Right kidney (tissue), 1 donor: ENCODE measurements at regions not wholly inside any gene's neighbourhood (a gene's known extent, or its start where the extent isn't known, plus 50 kb on each side); places are given as distances from the start of the nearest gene placed in this dataset.
"Not testable (repeated sequence)": the region's sequence is repeated elsewhere in the genome, so short reads cannot be mapped to it uniquely, and the experiment has no call there.

Source experiments
- DNase-seq: peaks from one replicate; pipeline ENCODE4 v3.0.0-alpha.2; 2016

DNA sequence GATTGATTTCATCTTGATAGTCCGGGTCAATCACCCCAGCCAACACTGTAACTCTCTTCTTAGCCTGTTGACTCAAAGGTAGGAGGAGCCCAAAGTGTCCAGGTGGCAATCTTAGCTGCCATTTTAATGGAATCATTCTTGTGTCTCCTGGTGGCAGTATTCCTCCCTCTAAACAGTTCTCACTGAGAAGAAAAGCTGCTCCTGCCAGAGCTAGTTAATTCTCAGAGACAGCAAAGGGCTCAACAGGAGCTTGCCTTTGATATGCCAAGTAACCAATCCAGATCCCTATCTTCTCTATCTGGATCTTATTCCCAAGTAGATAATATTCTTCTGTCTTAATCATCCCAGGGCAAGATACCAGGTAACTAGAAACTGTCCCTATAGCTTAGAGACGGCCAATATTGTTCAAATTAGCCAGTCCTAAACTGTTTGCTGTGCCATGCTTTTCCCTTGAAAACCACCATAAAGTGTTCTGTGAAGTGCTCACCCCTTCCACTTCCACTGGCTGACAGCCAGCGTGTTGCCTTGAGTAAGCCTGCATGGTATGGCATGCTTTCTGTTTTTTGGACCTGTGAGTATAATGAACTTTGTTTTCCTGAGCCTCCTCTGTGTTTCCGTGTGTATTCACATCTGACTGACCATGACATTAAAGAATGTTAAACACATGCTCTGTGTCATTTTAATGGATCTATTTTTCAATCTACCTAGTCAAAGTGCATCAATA is 463.7 kb upstream of the SLITRK5 start:
- no peak for DNase-seq

GRCh38 chr13:87208636-87209035 is 462.5 kb upstream of the SLITRK5 start:
- DNase-seq = no peak

DNA sequence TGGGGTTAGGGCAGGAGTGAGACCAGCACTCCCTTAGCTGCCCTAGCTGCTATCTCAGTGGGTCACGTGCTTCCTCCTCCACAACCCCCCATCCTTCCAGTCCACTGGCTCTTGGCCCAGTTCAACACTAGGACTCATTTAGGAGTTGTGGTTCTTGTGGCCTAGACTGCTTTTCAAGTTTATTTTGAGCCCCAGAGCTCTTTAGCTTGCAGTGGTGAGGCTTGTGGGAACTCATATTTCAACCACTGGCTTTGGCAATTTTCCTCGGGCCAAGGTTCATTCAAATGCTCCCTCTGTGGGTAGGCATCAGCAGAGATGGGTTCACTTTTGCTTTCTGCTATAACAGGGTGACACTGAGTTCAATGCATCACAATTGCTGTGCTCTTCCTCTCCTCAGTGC is 436.2 kb upstream of the SLITRK5 start:
- DNase-seq = no peak

GRCh38 chr13:87235621-87236020 is 435.6 kb upstream of the SLITRK5 start:
- no peak for DNase-seq

- DNase-seq = no peak
These were observed 426.8 kb upstream of the SLITRK5 start for GRCh38 chr13:87244256-87244890.

GRCh38 chr13:87249847-87250246 is 421.3 kb upstream of the SLITRK5 start:
- DNase-seq = not testable (repeated sequence)

DNA sequence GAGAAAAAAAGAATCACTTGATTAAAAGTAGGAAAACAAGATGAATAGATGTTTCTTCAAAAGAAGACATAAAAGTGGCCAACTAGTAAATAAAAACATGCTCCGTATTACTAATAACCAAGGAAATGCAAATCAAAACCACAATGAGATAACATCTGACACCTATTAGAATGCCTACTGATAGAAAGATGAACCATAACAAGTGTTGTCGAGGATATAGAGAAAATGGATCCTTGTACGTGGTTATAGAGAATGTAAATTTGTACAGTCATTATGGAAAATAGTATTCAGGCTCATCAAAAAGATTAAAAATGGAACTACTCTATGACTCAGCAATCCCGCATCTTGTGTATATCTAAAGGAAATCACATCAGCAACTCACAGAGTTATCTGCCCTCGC is 415.8 kb upstream of the SLITRK5 start:
- DNase-seq = no peak

DNA sequence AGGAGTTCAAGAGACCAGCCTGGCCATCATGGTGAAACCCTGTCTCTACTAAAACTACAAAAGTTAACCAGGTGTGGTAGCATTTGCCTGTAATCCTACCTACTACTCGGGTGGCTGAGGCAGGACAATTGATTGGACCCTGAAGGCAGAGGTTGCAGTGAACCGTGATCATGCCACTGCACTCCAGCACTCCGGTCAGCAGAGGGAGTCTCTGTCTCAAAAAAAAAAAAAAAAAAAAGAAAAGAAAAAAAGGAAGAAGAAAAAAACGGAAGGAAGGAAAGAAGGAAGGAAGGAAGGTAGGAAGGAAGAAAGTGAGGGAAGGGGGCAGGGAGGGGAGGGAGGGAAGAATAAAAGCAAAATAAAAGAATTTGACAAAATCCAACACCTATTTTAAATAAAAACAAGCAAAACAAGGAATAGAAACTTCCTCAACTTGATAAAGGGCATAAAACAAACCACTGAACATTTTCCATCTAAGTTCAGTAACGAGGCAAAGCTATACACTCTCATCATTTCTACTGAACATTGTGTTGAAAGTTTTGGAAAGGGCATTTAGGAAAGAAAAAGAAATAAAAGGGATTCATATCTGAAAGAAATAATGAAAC is 411.6 kb upstream of the SLITRK5 start:
- DNase-seq = no peak

- peak; percentile 26 for DNase-seq
These were observed 396.9 kb upstream of the SLITRK5 start for GRCh38 chr13:87274209-87274819.

DNA sequence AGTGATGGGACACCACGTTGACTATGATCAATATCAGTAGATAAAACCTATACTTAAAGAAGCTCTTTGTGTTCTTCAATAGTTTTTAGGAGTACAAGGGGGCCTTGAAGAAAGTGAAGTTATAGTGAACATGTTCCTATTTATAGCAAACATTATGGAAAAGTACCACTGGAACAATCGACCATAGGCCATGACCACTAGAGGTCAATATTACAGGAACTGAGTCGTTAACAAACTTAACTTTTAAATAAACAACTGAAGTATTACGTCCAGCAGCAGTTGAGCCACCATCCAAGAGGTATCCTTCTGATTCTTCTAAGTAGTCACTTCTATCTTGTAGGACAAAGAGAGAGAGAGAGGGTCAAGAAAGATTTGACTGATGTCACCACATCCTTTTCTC is 391.0 kb upstream of the SLITRK5 start:
- DNase-seq = no peak

DNA sequence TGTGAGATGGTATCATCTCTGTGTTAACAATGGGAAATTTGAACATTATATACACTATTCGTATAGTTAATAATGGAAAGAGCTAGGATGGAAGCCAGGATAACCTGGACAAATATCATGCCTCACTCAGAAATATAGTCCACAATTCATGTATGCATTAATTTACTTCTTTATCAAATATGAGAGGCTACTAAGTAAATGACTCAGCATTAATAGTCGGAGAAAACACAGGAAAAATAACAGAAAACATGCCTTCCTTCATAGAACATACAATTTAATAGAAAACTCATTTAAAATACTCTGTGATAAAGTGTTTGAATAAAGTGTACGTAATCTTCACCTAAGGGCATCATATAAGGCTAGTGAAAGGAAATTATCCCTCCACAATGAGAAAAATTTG is 383.4 kb upstream of the SLITRK5 start:
- no peak for DNase-seq

DNA sequence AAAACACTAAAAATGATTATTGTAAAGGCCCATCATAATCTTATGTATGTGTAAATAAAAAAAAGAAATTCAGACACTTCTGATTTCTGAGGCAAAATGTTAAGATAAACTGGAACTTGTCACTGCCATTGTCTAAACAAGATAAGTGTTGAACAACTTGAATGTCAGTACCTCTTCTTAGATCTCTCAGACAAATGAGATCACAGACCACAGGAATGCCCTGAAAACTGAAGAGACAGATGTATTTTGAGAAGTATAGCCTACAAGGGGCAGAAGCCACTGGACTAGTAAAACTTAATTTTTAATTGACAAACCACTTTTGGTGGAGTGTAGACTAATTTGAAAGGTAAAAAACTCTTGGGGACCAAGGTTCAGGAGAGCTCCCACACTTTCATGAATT is 375.5 kb upstream of the SLITRK5 start:
- no peak for DNase-seq

GRCh38 chr13:87302034-87302433 is 369.1 kb upstream of the SLITRK5 start:
- no peak for DNase-seq

GRCh38 chr13:87302931-87303330 is 368.2 kb upstream of the SLITRK5 start:
- no peak for DNase-seq

GRCh38 chr13:87311165-87311564 is 360.0 kb upstream of the SLITRK5 start:
- DNase-seq = no peak

- DNase-seq = no peak
These were observed 356.3 kb upstream of the SLITRK5 start for GRCh38 chr13:87314822-87315221.

- no peak for DNase-seq
These were observed 348.8 kb upstream of the SLITRK5 start for GRCh38 chr13:87322386-87322785.

- no peak for DNase-seq
These were observed 346.6 kb upstream of the SLITRK5 start for GRCh38 chr13:87324558-87324957.

DNA sequence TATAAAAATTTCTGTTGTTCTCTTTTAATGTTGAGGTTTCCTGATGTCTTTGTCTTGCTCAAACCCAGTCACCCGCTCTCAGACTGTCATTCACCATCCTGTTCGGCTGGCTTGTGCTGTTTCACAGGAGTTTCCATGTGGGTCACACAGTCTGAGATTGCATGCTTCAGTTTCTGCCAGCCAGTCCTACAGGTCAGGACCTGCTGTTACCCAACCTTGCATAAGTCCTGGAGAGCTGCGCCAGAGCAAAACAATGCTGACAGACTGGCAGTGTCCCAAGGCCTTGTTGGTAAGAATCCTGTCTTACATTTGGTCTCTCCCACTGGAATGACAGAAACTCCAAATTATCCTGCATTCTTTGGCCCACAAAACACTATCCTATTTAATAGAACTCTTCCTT is 340.0 kb upstream of the SLITRK5 start:
- DNase-seq = no peak

GRCh38 chr13:87333599-87333998 is 337.6 kb upstream of the SLITRK5 start:
- no peak for DNase-seq

GRCh38 chr13:87334176-87334575 is 337.0 kb upstream of the SLITRK5 start:
- no peak for DNase-seq

- not testable (repeated sequence) for DNase-seq
These were observed 334.8 kb upstream of the SLITRK5 start for GRCh38 chr13:87336346-87336889.

DNA sequence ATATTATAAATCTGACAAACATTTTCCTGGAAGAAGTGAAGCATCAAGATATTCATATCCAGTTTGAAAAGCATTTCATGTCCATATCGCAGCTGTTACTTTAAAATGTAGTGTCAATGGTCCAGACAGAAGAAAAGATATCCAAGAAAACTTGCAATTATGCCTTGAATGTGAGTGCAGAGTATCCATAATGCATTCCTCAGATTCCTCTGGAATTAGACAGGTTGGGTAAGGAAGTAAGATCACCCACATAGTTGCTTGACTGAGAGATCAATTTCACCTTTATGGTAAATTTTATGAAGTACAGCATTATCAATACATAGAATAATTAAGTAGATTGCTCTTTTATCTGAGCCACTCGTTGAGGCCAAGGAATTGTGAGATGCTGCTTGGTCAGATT is 327.0 kb upstream of the SLITRK5 start:
- no peak for DNase-seq
